ENCODE measurements at regions not wholly inside any gene's neighbourhood (a gene's known extent, or its start where the extent isn't known, plus 50 kb on each side); places are given as distances from the start of the nearest gene placed in this dataset.
"Not testable (repeated sequence)": the region's sequence is repeated elsewhere in the genome, so short reads cannot be mapped to it uniquely, and the experiment has no call there.

DNA sequence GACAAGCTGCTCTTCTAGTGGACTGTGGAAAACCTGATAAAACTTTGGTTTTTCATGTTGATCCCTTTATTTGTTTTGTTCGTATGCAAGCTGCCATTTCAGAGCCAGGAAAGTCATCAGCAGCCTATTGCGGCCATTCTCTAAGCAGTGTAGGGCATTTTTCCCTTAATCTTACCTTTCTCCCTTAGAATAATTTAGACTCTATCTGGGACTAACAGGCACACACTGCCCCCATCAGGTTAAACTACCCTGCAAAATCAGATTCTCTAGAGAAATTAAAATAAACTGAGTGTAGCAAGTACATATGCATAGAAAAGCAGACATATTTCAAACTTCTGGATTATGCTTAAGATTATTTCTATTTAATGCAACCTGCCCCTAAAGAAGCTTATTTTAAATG, 347.5 kb downstream of the METTL4 start:
- no peak for TF ChIP-seq CTCF (IDR thresholded peaks at IDR 0.05; ENCODE audit: borderline replicate concordance, control extremely low read depth, extremely low read depth, insufficient read depth, missing control alignments)
- in situ Hi-C loops (cut with MboI; ENCODE audit: low sequenced_read_pairs, unreplicated experiment): no loop called here
- DNase-seq (ENCODE audit: low spot score): no peak

GRCh38 chr18:2236232-2236631, 335.1 kb downstream of the METTL4 start:
- in situ Hi-C loops (cut with MboI; ENCODE audit: low sequenced_read_pairs, unreplicated experiment): no loop called here
- no peak for TF ChIP-seq CTCF (IDR thresholded peaks at IDR 0.05; ENCODE audit: borderline replicate concordance, control extremely low read depth, extremely low read depth, insufficient read depth, missing control alignments)
- DNase-seq (ENCODE audit: low spot score): no peak

GRCh38 chr18:2237706-2238105, 333.6 kb downstream of the METTL4 start:
- DNase-seq (ENCODE audit: low spot score): no peak
- in situ Hi-C loops (cut with MboI; ENCODE audit: low sequenced_read_pairs, unreplicated experiment): no loop called here
- TF ChIP-seq CTCF (IDR thresholded peaks at IDR 0.05; ENCODE audit: borderline replicate concordance, control extremely low read depth, extremely low read depth, insufficient read depth, missing control alignments): no peak

DNA sequence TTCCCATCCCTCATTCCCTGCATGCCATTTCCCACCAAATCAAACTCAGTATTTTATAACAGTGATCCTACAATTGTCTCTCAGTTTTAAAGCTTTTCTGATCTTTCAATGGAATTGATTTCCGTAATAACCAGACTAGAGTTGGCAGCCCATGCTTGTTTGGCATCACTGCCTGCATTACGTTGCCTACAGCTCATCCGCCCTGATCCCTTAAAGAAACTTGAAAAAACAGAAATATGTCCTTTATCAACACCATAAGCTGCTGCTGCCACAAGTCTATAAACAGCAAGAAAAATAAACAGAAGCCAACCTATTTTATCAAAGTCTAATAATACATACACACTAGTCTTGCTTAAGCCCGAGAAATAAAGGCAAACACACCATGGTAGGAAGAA, 331.0 kb downstream of the METTL4 start:
- no peak for DNase-seq (ENCODE audit: low spot score)
- in situ Hi-C loops (cut with MboI; ENCODE audit: low sequenced_read_pairs, unreplicated experiment): no loop called here
- no peak for TF ChIP-seq CTCF (IDR thresholded peaks at IDR 0.05; ENCODE audit: borderline replicate concordance, control extremely low read depth, extremely low read depth, insufficient read depth, missing control alignments)

- in situ Hi-C loops (cut with MboI; ENCODE audit: low sequenced_read_pairs, unreplicated experiment): no loop called here
- no peak for DNase-seq (ENCODE audit: low spot score)
- no peak for TF ChIP-seq CTCF (IDR thresholded peaks at IDR 0.05; ENCODE audit: borderline replicate concordance, control extremely low read depth, extremely low read depth, insufficient read depth, missing control alignments)
Observed at GRCh38 chr18:2244641-2245040, 326.7 kb downstream of the METTL4 start.

DNA sequence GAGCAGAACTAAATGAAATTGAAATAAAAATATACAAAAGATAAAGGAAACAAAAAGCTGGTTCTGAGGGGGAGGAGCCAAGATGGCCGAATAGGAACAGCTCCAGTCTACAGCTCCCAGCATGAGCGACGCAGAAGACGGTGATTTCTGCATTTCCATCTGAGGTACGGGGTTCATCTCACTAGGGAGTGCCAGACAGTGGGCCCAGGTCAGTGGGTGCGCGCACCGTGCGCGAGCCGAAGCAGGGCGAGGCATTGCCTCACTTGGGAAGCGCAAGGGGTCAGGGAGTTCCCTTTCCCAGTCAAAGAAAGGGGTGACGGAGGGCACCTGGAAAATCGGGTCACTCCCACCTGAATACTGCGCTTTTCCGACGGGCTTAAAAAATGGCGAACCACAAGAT, 324.2 kb downstream of the METTL4 start:
- in situ Hi-C loops (cut with MboI; ENCODE audit: low sequenced_read_pairs, unreplicated experiment); DNase-seq (ENCODE audit: low spot score): not testable (repeated sequence)

- no peak for TF ChIP-seq CTCF (IDR thresholded peaks at IDR 0.05; ENCODE audit: borderline replicate concordance, control extremely low read depth, extremely low read depth, insufficient read depth, missing control alignments)
- in situ Hi-C loops (cut with MboI; ENCODE audit: low sequenced_read_pairs, unreplicated experiment): no loop called here
- DNase-seq (ENCODE audit: low spot score): no peak
Observed at GRCh38 chr18:2254977-2255376, 316.3 kb downstream of the METTL4 start.
